Type B pancreatic cell (in vitro differentiated cells): ENCODE measurements at regions not wholly inside any gene's neighbourhood (a gene's known extent, or its start where the extent isn't known, plus 50 kb on each side); places are given as distances from the start of the nearest gene placed in this dataset.

Experiments
- DNase-seq: peaks from one replicate; pipeline ENCODE4 v3.0.0; 2021; ENCODE audit warnings: mixed read lengths; ENCODE audit not compliant: unreplicated experiment; ENCODE audit errors: extremely low spot score
- H3K27ac Mint-ChIP-seq: 2 replicates; pipeline ENCODE4 v1.8.0; 2021; ENCODE audit warnings: mild to moderate bottlenecking, mixed read lengths
- H3K27me3 Mint-ChIP-seq: 2 replicates; pipeline ENCODE4 v1.8.0; 2021; ENCODE audit warnings: mixed read lengths
- H3K36me3 Mint-ChIP-seq: 2 replicates; pipeline ENCODE4 v1.8.0; 2021; ENCODE audit warnings: mixed read lengths
- H3K4me1 Mint-ChIP-seq: one replicate; pipeline ENCODE4 v1.8.0; 2021; ENCODE audit warnings: mixed read lengths; ENCODE audit not compliant: unreplicated experiment
- H3K4me3 Mint-ChIP-seq: 2 replicates; pipeline ENCODE4 v1.8.0; 2021; ENCODE audit warnings: mild to moderate bottlenecking, mixed read lengths
- H3K9me3 Mint-ChIP-seq: 2 replicates; pipeline ENCODE4 v1.8.0; 2021; ENCODE audit warnings: mixed read lengths
- CTCF ChIP-seq: fragments of 200-600 bp; sonication (generic); conservative IDR thresholded peaks from 2 replicates; pipeline ENCODE4 v1.5.0; 2021; ENCODE audit warnings: antibody characterized with exemption, mild to moderate bottlenecking

- Mint-ChIP-seq H3K4me1 (peaks cover 17% of the 10 kb centered on the region), H3K27ac (no peak overlapping the region), H3K27me3 (no peaks in the 10 kb centered on the region), H3K4me3 (no peak overlapping the region), H3K36me3 (no peaks in the 10 kb centered on the region), H3K9me3 (peaks cover 14% of the 10 kb centered on the region)
- no peak for DNase-seq
- no peak for TF ChIP-seq CTCF
Measured at GRCh38 chr3:177812492-177812891, 615.2 kb upstream of the TBL1XR1 start.

- peaks cover 14% of the 10 kb centered on the region for H3K9me3 Mint-ChIP-seq
- TF ChIP-seq CTCF = no peak
- H3K4me1 Mint-ChIP-seq = peaks cover 24% of the 10 kb centered on the region
- DNase-seq = no peak
- H3K27ac Mint-ChIP-seq = no peak overlapping the region
- no peaks in the 10 kb centered on the region for H3K27me3 Mint-ChIP-seq
- no peak overlapping the region for H3K4me3 Mint-ChIP-seq
- no peaks in the 10 kb centered on the region for H3K36me3 Mint-ChIP-seq
Measured at GRCh38 chr3:177813322-177813721, 616.0 kb upstream of the TBL1XR1 start.

- Mint-ChIP-seq H3K36me3 (no peaks in the 10 kb centered on the region), H3K9me3 (peaks cover 10% of the 10 kb centered on the region), H3K27me3 (no peaks in the 10 kb centered on the region), H3K27ac (no peak overlapping the region), H3K4me3 (no peak overlapping the region), H3K4me1 (peaks cover 30% of the 10 kb centered on the region)
- no peak for TF ChIP-seq CTCF
- no peak for DNase-seq
Measured at GRCh38 chr3:177816667-177817208, 619.5 kb upstream of the TBL1XR1 start.

GRCh38 chr3:177817751-177818150 is 620.5 kb upstream of the TBL1XR1 start:
- no peak overlapping the region for H3K4me3 Mint-ChIP-seq
- H3K27me3 Mint-ChIP-seq = no peaks in the 10 kb centered on the region
- DNase-seq = no peak
- no peaks in the 10 kb centered on the region for H3K36me3 Mint-ChIP-seq
- no peak for TF ChIP-seq CTCF
- peaks cover 39% of the 10 kb centered on the region for H3K4me1 Mint-ChIP-seq
- H3K9me3 Mint-ChIP-seq = peaks cover 7% of the 10 kb centered on the region
- H3K27ac Mint-ChIP-seq = no peak overlapping the region

GRCh38 chr3:177818712-177819240 is 621.5 kb upstream of the TBL1XR1 start:
- no peak for TF ChIP-seq CTCF
- H3K36me3 Mint-ChIP-seq = no peaks in the 10 kb centered on the region
- H3K4me3 Mint-ChIP-seq = no peak overlapping the region
- H3K27ac Mint-ChIP-seq = no peak overlapping the region
- H3K4me1 Mint-ChIP-seq = peaks cover 44% of the 10 kb centered on the region
- no peaks in the 10 kb centered on the region for H3K27me3 Mint-ChIP-seq
- no peak for DNase-seq
- H3K9me3 Mint-ChIP-seq = no peaks in the 10 kb centered on the region
